SK-N-SH (cell line): ENCODE measurements at regions not wholly inside any gene's neighbourhood (a gene's known extent, or its start where the extent isn't known, plus 50 kb on each side); places are given as distances from the start of the nearest gene placed in this dataset.
A peak's percentile ranks its signal among the peaks of the same experiment; 100 is the strongest.

Experiments used
- CTCF ChIA-PET: fragments of 300-600, 350-600 bp; formaldehyde crosslinking; extraction: SDS; loops from one replicate; lab custom pipeline; 2021; lab: Yijun Ruan, JAX
- POLR2A ChIA-PET: fragments of 350-600 bp; sonication (Branson Sonifier 250); formaldehyde crosslinking; extraction: SDS; loops from one replicate; lab custom pipeline; 2020; ENCODE audit warnings: antibody characterized with exemption, inconsistent platforms; lab: Yijun Ruan, JAX
- DNase-seq: peaks from one replicate; pipeline ENCODE4 v3.0.0; 2012
- H2AFZ ChIP-seq: fragments of 200-600 bp; sonication (generic); 2 replicates; pipeline ENCODE4 v1.8.1; 2016; ENCODE audit warnings: antibody characterized with exemption, mild to moderate bottlenecking, low read depth
- H3F3A ChIP-seq: fragments of 200-600 bp; sonication (generic); replicated peaks from 2 replicates; pipeline ENCODE3; 2016; ENCODE audit warnings: antibody characterized with exemption, mild to moderate bottlenecking; ENCODE audit not compliant: insufficient read depth
- H3K27ac ChIP-seq, 2 experiments: fragments of 200-500 bp in 1 of 2; fragments of 200-600 bp in 1 of 2; sonication (Bioruptor generic) in 1 of 2; sonication (generic), shearing (Covaris generic) in 1 of 2; 2 replicates each; pipeline versions ENCODE4 v1.5.1 to v1.6.1; 2014 to 2016; ENCODE audit warnings: low read depth in 2 of 2, inconsistent platforms in 1 of 2, low read length in 1 of 2, mild to moderate bottlenecking in 1 of 2, mixed read lengths in 1 of 2
- H3K27me3 ChIP-seq: fragments of 200-600 bp; sonication (generic), shearing (Covaris generic); 2 replicates; pipeline ENCODE4 v1.6.1; 2016; ENCODE audit warnings: mixed run types; ENCODE audit not compliant: insufficient read depth
- H3K36me3 ChIP-seq, 2 experiments: fragments of 200-500 bp in 1 of 2; fragments of 200-600 bp in 1 of 2; sonication (Bioruptor generic) in 1 of 2; sonication (generic) in 1 of 2; replicated peaks in 1 of 2; 2 replicates each; pipeline versions ENCODE3 to v1.5.1; 2014 to 2016; ENCODE audit warnings: low read length in 1 of 2, mild to moderate bottlenecking in 1 of 2; ENCODE audit not compliant: insufficient read depth in 2 of 2, control insufficient read depth in 1 of 2
- H3K4me1 ChIP-seq, 2 experiments: fragments of 200-500 bp in 1 of 2; fragments of 200-600 bp in 1 of 2; sonication (Bioruptor generic) in 1 of 2; sonication (generic), shearing (Covaris generic) in 1 of 2; 2 replicates each; pipeline versions ENCODE4 v1.5.1 to v1.6.1; 2014 to 2016; ENCODE audit warnings: low read depth in 1 of 2, low read length in 1 of 2, mixed run types in 1 of 2; ENCODE audit not compliant: insufficient read depth in 2 of 2, control insufficient read depth in 1 of 2
- H3K4me2 ChIP-seq: fragments of 200-600 bp; sonication (generic), shearing (Covaris generic); 2 replicates; pipeline ENCODE4 v1.6.1; 2017; ENCODE audit warnings: mixed run types
- H3K4me3 ChIP-seq, 2 experiments: fragments of 200-500 bp in 1 of 2; fragments of 200-600 bp in 1 of 2; sonication (Bioruptor generic) in 1 of 2; sonication (generic), shearing (Covaris generic) in 1 of 2; 2 replicates each; pipeline versions ENCODE4 v1.5.1 to v1.8.1; 2014 to 2016; ENCODE audit warnings: low read depth in 2 of 2, inconsistent platforms in 1 of 2, low read length in 1 of 2, mild to moderate bottlenecking in 1 of 2, mixed read lengths in 1 of 2, moderate library complexity in 1 of 2
- H3K79me2 ChIP-seq: fragments of 200-600 bp; sonication (generic); 2 replicates; pipeline ENCODE4 v1.8.1; 2017; ENCODE audit warnings: mild to moderate bottlenecking; ENCODE audit not compliant: insufficient read depth
- H3K9ac ChIP-seq: fragments of 200-600 bp; sonication (generic); 2 replicates; pipeline ENCODE4 v1.6.1; 2017; ENCODE audit warnings: mixed run types
- H3K9me2 ChIP-seq: fragments of 200-600 bp; sonication (generic); 2 replicates; pipeline ENCODE4 v1.6.1; 2017; ENCODE audit warnings: mixed run types
- H3K9me3 ChIP-seq: fragments of 200-600 bp; sonication (generic); 2 replicates; pipeline ENCODE4 v1.6.1; 2017; ENCODE audit warnings: mixed run types, mild to moderate bottlenecking, moderate library complexity
- H4K20me1 ChIP-seq: fragments of 200-600 bp; sonication (generic); 2 replicates; pipeline ENCODE4 v1.6.1; 2017; ENCODE audit warnings: mild to moderate bottlenecking, mixed run types; ENCODE audit not compliant: insufficient read depth
- ELF1 ChIP-seq: IDR thresholded peaks from 2 replicates; pipeline ENCODE4 v1.4.0; 2012
- EZH2phosphoT487 ChIP-seq: fragments of 200-600 bp; sonication (generic); IDR thresholded peaks from 2 replicates; pipeline ENCODE4 v1.6.1; 2017; ENCODE audit warnings: low read depth, mixed run types, mild to moderate bottlenecking, antibody characterized with exemption, moderate library complexity, borderline replicate concordance
- IRF3 ChIP-seq: fragments of 150-350 bp; IDR thresholded peaks from 2 replicates; pipeline ENCODE4 v1.6.1; 2016; ENCODE audit warnings: mild to moderate bottlenecking, low read depth, low read length
- POLR2AphosphoS5 ChIP-seq: IDR thresholded peaks from 2 replicates; pipeline ENCODE4 v1.6.1; 2012; ENCODE audit warnings: low read depth, low read length
- TAF1 ChIP-seq: IDR thresholded peaks from 2 replicates; pipeline ENCODE4 v1.6.1; 2012; ENCODE audit warnings: low read depth, mild to moderate bottlenecking, low read length, moderate library complexity, borderline replicate concordance
- TCF12 ChIP-seq: IDR thresholded peaks from 2 replicates; pipeline ENCODE4 v1.4.0; 2012
- USF1 ChIP-seq: IDR thresholded peaks from 2 replicates; pipeline ENCODE4 v1.4.0; 2012; ENCODE audit warnings: low read depth, borderline replicate concordance
- YY1 ChIP-seq: IDR thresholded peaks from 2 replicates; pipeline ENCODE4 v1.4.0; 2012; ENCODE audit warnings: low read depth, mild to moderate bottlenecking
- WGBS: methylation state at CpG from one replicate; pipeline ENCODE4 v1.1.6; 2017; ENCODE audit warnings: low lambda C conversion rate; 5-methylcytosine and 5-hydroxymethylcytosine counted together
- TF ChIP-seq, protein P1 (sequence below): fragments of 150-350 bp; IDR thresholded peaks from 2 replicates; pipeline ENCODE4 v1.6.1; 2017; ENCODE audit warnings: antibody characterized with exemption, low read length, low read depth, borderline replicate concordance

GRCh38 chr4:1512051-1512737, 106.0 kb upstream of the NKX1-1 start (continued):
- TF ChIP-seq POLR2AphosphoS5 (no peak), TAF1 (no peak), EZH2phosphoT487 (no peak), ELF1 (no peak)
- TF ChIP-seq, all 33 proteins: peak for 0

DNA sequence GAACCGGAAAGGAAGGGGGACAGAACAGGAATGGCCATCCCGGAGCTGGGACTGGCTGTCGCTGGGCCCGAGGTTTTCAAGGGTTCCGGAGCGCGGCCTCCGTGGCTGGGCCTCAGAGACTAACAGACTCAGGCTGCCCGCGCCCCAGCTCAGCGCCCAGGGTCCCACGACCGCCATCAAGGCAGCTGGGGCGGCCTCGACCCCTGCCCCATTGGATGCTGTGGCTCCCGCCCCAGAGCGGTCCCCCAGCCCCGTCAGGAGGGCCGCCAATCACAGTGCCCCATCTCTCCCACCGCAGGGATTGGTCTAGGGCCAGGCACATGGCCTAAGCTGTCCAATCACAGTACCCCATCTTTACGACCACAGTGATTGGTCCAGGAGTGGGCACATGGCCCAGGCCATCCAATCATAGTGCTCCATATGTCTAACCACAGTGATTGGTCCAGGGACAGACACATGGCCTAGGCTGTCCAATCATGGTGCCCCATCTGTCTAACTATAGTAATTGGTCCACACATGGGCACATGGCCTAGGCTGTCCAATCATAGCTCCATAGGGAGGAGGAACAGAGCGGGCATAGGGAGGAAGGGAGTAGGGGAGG, 105.3 kb upstream of the NKX1-1 start:
- Histone ChIP-seq H3K79me2 (no peaks in the 10 kb centered on the region), H3K27ac (no peak overlapping the region), H3K9ac (no peak overlapping the region), H3F3A (no peaks in the 10 kb centered on the region), H3K4me1 (no peaks in the 10 kb centered on the region), H3K36me3 (no peaks in the 10 kb centered on the region), H4K20me1 (no peaks in the 10 kb centered on the region), H3K4me3 (no peak overlapping the region), H3K27me3 (peaks cover 46% of the 10 kb centered on the region), H2AFZ (no peak overlapping the region), H3K4me2 (no peak overlapping the region), H3K9me2 (no peaks in the 10 kb centered on the region), H3K9me3 (no peaks in the 10 kb centered on the region)
- TF ChIP-seq YY1: no peak
- TF ChIP-seq, protein P1, sequence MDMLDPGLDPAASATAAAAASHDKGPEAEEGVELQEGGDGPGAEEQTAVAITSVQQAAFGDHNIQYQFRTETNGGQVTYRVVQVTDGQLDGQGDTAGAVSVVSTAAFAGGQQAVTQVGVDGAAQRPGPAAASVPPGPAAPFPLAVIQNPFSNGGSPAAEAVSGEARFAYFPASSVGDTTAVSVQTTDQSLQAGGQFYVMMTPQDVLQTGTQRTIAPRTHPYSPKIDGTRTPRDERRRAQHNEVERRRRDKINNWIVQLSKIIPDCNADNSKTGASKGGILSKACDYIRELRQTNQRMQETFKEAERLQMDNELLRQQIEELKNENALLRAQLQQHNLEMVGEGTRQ: peak; percentile 46; the same call in 1 of the 2 replicates
- peak; percentile 83 for TF ChIP-seq USF1
- WGBS: 71% methylated on average over 9 of the region's 22 CpGs
- ChIA-PET POLR2A (interaction anchor here (0.6 kb wide), 1 partner anchor 11 kb away, joined by 3 read pairs; no protein-coding TSS in a partner anchor), CTCF (interaction anchor here (1.2 to 6.1 kb wide), 8 partner anchors 10 to 155 kb away, joined by 3 to 44 read pairs (median 4); no protein-coding TSS in a partner anchor)
- peak; percentile 55 for DNase-seq

DNA sequence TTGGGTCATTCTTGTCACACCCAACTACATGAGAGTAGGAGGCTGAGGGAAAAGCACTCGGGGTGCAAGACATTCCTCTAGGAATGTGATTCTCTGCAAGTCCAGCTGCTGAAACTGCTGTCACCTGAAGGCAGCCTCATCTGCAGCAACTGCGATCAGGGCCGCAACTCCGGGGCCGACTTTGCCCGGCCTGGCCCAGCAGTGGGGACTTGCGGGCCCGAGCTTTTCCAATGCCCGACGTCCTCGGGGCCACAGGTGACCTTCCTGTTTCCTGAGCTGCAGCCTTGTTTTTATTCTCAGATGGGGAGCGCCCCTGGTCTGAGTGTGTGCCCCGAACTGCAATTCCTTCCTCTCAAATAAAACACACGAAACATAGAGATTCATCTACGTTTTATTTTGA, 104.7 kb upstream of the NKX1-1 start:
- WGBS: 77% methylated on average over 14 of the region's 15 CpGs
- Histone ChIP-seq H4K20me1 (no peaks in the 10 kb centered on the region), H3K9me2 (no peaks in the 10 kb centered on the region), H3K4me2 (no peak overlapping the region), H3K9me3 (no peaks in the 10 kb centered on the region), H3K4me1 (no peaks in the 10 kb centered on the region), H3K4me3 (no peak overlapping the region), H3K9ac (no peak overlapping the region), H3K79me2 (no peaks in the 10 kb centered on the region), H3F3A (no peaks in the 10 kb centered on the region), H3K27me3 (peaks cover 46% of the 10 kb centered on the region), H3K27ac (no peak overlapping the region), H2AFZ (no peak overlapping the region), H3K36me3 (no peaks in the 10 kb centered on the region)
- ChIA-PET POLR2A (no interaction called here), CTCF (interaction anchor here (1.2 to 6.1 kb wide), 3 partner anchors 19 to 380 kb away, joined by 3 to 44 read pairs (median 4); no protein-coding TSS in a partner anchor)
- TF ChIP-seq TCF12 (no peak), IRF3 (no peak)
- no peak for DNase-seq
